HEK293 (cell line): ENCODE measurements at regions not wholly inside any gene's neighbourhood (a gene's known extent, or its start where the extent isn't known, plus 50 kb on each side); places are given as distances from the start of the nearest gene placed in this dataset.

ENCODE experiments used
- MYNN ChIP-seq: fragments of 450-650 bp; formaldehyde crosslinking; IDR thresholded peaks from 2 replicates; pipeline ENCODE4 v1.5.1; 2016; ENCODE audit warnings: missing biosample characterization, missing genetic modification characterization, borderline replicate concordance
- TCF7L2 ChIP-seq: IDR thresholded peaks from 2 replicates; pipeline ENCODE4 v1.6.1; 2011; ENCODE audit warnings: low read depth, mild to moderate bottlenecking, inconsistent platforms, low read length, moderate library complexity, borderline replicate concordance
- YY1 ChIP-seq: fragments of 450-650 bp; formaldehyde crosslinking; IDR thresholded peaks from 2 replicates; pipeline ENCODE4 v1.5.1; 2018; ENCODE audit warnings: missing biosample characterization, missing genetic modification characterization
- ZEB2 ChIP-seq: fragments of 450-650 bp; formaldehyde crosslinking; IDR thresholded peaks from 2 replicates; pipeline ENCODE4 v1.5.1; 2016; ENCODE audit warnings: missing biosample characterization, missing genetic modification characterization
- ZNF335 ChIP-seq: fragments of 450-650 bp; formaldehyde crosslinking; conservative IDR thresholded peaks from 2 replicates; pipeline ENCODE4 v1.5.1; 2016; ENCODE audit warnings: missing biosample characterization, missing genetic modification characterization
- TF ChIP-seq, protein P1 (sequence below): fragments of 450-650 bp; formaldehyde crosslinking; IDR thresholded peaks from 2 replicates; pipeline ENCODE4 v1.5.1; 2016; ENCODE audit warnings: missing biosample characterization, missing genetic modification characterization
- TF ChIP-seq, protein P2 (sequence below): fragments of 450-650 bp; formaldehyde crosslinking; IDR thresholded peaks from 2 replicates; pipeline ENCODE4 v1.5.1; 2016; ENCODE audit warnings: missing biosample characterization, missing genetic modification characterization, borderline replicate concordance

DNA sequence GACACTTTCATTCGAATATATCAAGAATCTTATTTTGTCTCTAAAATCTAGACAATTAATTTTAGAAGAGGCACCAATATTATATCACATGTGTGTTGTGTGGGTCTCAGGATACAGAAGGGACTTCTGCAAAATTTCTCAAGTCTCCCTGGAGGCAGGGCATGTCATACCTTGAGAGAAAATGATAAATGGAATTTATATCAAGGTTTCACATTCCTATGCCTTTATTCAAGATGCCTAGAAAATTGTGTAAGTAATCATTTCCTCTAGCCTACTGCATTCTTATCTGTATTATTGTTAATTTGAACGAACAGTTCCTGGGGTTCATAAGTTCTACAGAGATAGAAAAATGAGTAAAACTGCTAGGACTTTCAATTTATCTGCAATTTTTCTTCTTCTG, 1247.9 kb downstream of the GRIK2 start:
- TF ChIP-seq, protein P1, sequence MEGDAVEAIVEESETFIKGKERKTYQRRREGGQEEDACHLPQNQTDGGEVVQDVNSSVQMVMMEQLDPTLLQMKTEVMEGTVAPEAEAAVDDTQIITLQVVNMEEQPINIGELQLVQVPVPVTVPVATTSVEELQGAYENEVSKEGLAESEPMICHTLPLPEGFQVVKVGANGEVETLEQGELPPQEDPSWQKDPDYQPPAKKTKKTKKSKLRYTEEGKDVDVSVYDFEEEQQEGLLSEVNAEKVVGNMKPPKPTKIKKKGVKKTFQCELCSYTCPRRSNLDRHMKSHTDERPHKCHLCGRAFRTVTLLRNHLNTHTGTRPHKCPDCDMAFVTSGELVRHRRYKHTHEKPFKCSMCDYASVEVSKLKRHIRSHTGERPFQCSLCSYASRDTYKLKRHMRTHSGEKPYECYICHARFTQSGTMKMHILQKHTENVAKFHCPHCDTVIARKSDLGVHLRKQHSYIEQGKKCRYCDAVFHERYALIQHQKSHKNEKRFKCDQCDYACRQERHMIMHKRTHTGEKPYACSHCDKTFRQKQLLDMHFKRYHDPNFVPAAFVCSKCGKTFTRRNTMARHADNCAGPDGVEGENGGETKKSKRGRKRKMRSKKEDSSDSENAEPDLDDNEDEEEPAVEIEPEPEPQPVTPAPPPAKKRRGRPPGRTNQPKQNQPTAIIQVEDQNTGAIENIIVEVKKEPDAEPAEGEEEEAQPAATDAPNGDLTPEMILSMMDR (tag by site-specific recombination): no peak
- no peak for TF ChIP-seq YY1
- TF ChIP-seq, protein P2, sequence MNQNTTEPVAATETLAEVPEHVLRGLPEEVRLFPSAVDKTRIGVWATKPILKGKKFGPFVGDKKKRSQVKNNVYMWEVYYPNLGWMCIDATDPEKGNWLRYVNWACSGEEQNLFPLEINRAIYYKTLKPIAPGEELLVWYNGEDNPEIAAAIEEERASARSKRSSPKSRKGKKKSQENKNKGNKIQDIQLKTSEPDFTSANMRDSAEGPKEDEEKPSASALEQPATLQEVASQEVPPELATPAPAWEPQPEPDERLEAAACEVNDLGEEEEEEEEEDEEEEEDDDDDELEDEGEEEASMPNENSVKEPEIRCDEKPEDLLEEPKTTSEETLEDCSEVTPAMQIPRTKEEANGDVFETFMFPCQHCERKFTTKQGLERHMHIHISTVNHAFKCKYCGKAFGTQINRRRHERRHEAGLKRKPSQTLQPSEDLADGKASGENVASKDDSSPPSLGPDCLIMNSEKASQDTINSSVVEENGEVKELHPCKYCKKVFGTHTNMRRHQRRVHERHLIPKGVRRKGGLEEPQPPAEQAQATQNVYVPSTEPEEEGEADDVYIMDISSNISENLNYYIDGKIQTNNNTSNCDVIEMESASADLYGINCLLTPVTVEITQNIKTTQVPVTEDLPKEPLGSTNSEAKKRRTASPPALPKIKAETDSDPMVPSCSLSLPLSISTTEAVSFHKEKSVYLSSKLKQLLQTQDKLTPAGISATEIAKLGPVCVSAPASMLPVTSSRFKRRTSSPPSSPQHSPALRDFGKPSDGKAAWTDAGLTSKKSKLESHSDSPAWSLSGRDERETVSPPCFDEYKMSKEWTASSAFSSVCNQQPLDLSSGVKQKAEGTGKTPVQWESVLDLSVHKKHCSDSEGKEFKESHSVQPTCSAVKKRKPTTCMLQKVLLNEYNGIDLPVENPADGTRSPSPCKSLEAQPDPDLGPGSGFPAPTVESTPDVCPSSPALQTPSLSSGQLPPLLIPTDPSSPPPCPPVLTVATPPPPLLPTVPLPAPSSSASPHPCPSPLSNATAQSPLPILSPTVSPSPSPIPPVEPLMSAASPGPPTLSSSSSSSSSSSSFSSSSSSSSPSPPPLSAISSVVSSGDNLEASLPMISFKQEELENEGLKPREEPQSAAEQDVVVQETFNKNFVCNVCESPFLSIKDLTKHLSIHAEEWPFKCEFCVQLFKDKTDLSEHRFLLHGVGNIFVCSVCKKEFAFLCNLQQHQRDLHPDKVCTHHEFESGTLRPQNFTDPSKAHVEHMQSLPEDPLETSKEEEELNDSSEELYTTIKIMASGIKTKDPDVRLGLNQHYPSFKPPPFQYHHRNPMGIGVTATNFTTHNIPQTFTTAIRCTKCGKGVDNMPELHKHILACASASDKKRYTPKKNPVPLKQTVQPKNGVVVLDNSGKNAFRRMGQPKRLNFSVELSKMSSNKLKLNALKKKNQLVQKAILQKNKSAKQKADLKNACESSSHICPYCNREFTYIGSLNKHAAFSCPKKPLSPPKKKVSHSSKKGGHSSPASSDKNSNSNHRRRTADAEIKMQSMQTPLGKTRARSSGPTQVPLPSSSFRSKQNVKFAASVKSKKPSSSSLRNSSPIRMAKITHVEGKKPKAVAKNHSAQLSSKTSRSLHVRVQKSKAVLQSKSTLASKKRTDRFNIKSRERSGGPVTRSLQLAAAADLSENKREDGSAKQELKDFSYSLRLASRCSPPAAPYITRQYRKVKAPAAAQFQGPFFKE (tag by site-specific recombination): no peak
- TF ChIP-seq MYNN (tag by site-specific recombination): no peak
- no peak for TF ChIP-seq TCF7L2
- TF ChIP-seq ZNF335: no peak
- TF ChIP-seq ZEB2: no peak
